Endothelial cell (in vitro differentiated cells): ENCODE measurements at regions not wholly inside any gene's neighbourhood (a gene's known extent, or its start where the extent isn't known, plus 50 kb on each side); places are given as distances from the start of the nearest gene placed in this dataset.

ENCODE experiments used
- DNase-seq: peaks from one replicate; pipeline ENCODE4 v3.0.0; 2021; ENCODE audit warnings: low spot score
- H3K27ac Mint-ChIP-seq: one replicate; pipeline ENCODE4 v1.8.0; 2021; ENCODE audit warnings: mixed read lengths, inconsistent platforms; ENCODE audit not compliant: unreplicated experiment
- H3K27me3 Mint-ChIP-seq: one replicate; pipeline ENCODE4 v1.8.0; 2021; ENCODE audit warnings: mild to moderate bottlenecking, moderate library complexity, mixed read lengths, inconsistent platforms; ENCODE audit not compliant: unreplicated experiment
- H3K36me3 Mint-ChIP-seq: one replicate; pipeline ENCODE4 v1.8.0; 2021; ENCODE audit warnings: mild to moderate bottlenecking, low read depth, mixed read lengths, inconsistent platforms; ENCODE audit not compliant: unreplicated experiment
- H3K4me1 Mint-ChIP-seq: one replicate; pipeline ENCODE4 v1.8.0; 2021; ENCODE audit warnings: mild to moderate bottlenecking, mixed read lengths, inconsistent platforms; ENCODE audit not compliant: unreplicated experiment
- H3K4me3 Mint-ChIP-seq: one replicate; pipeline ENCODE4 v1.8.0; 2021; ENCODE audit warnings: mild to moderate bottlenecking, mixed read lengths, inconsistent platforms; ENCODE audit not compliant: unreplicated experiment
- H3K9me3 Mint-ChIP-seq: one replicate; pipeline ENCODE4 v1.8.0; 2021; ENCODE audit warnings: mixed read lengths, inconsistent platforms; ENCODE audit not compliant: unreplicated experiment
- TF ChIP-seq, protein P1 (sequence below): fragments of 200-600 bp; sonication (generic); IDR thresholded peaks from one replicate; pipeline ENCODE4 v1.5.0; 2021; ENCODE audit warnings: antibody characterized with exemption; ENCODE audit not compliant: unreplicated experiment

GRCh38 chr15:70477750-70478250, 285.6 kb downstream of the UACA start:
- TF ChIP-seq, protein P1, sequence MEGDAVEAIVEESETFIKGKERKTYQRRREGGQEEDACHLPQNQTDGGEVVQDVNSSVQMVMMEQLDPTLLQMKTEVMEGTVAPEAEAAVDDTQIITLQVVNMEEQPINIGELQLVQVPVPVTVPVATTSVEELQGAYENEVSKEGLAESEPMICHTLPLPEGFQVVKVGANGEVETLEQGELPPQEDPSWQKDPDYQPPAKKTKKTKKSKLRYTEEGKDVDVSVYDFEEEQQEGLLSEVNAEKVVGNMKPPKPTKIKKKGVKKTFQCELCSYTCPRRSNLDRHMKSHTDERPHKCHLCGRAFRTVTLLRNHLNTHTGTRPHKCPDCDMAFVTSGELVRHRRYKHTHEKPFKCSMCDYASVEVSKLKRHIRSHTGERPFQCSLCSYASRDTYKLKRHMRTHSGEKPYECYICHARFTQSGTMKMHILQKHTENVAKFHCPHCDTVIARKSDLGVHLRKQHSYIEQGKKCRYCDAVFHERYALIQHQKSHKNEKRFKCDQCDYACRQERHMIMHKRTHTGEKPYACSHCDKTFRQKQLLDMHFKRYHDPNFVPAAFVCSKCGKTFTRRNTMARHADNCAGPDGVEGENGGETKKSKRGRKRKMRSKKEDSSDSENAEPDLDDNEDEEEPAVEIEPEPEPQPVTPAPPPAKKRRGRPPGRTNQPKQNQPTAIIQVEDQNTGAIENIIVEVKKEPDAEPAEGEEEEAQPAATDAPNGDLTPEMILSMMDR, result no peak
- peaks cover 7% of the 10 kb centered on the region for H3K4me1 Mint-ChIP-seq
- no peak overlapping the region for H3K27ac Mint-ChIP-seq
- peaks cover 10% of the 10 kb centered on the region for H3K27me3 Mint-ChIP-seq
- no peaks in the 10 kb centered on the region for H3K36me3 Mint-ChIP-seq
- no peaks in the 10 kb centered on the region for H3K9me3 Mint-ChIP-seq
- no peak overlapping the region for H3K4me3 Mint-ChIP-seq
- DNase-seq, result no peak

DNA sequence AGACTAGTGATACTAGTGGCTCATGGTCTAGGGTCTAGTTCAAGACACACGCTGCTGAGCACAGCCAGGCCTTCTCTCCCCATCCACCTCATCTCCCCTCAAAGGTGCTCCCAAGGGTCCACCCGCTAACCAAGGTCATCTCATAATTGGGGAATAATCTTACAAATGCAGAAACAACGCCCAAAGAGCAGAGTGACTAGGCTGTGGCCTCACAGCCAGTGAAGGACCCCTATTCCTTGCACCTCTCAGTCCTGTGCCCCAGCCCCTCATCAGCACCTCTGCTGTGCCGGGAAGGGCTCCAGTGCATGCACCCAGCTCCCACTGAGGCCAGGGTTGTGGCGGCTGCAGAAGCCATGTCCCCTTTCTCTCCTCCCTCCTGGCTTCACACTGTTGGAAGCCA, 286.9 kb downstream of the UACA start:
- H3K4me1 Mint-ChIP-seq, result no peaks in the 10 kb centered on the region
- no peaks in the 10 kb centered on the region for H3K36me3 Mint-ChIP-seq
- no peak overlapping the region for H3K4me3 Mint-ChIP-seq
- H3K27me3 Mint-ChIP-seq, result peaks cover 9% of the 10 kb centered on the region
- H3K9me3 Mint-ChIP-seq, result no peaks in the 10 kb centered on the region
- DNase-seq, result no peak
- TF ChIP-seq, protein P1, result no peak
- H3K27ac Mint-ChIP-seq, result no peak overlapping the region

GRCh38 chr15:70475921-70476320, 287.4 kb downstream of the UACA start:
- Mint-ChIP-seq H3K4me1 (no peaks in the 10 kb centered on the region), H3K27me3 (peaks cover 9% of the 10 kb centered on the region), H3K27ac (no peak overlapping the region), H3K9me3 (no peaks in the 10 kb centered on the region), H3K36me3 (no peaks in the 10 kb centered on the region), H3K4me3 (no peak overlapping the region)
- TF ChIP-seq, protein P1, result no peak
- DNase-seq, result no peak

- H3K36me3 Mint-ChIP-seq, result no peaks in the 10 kb centered on the region
- H3K9me3 Mint-ChIP-seq, result no peaks in the 10 kb centered on the region
- H3K27me3 Mint-ChIP-seq, result peaks cover 9% of the 10 kb centered on the region
- H3K27ac Mint-ChIP-seq, result no peak overlapping the region
- no peak for DNase-seq
- TF ChIP-seq, protein P1, result no peak
- no peaks in the 10 kb centered on the region for H3K4me1 Mint-ChIP-seq
- no peak overlapping the region for H3K4me3 Mint-ChIP-seq
These were observed 288.0 kb downstream of the UACA start for GRCh38 chr15:70475407-70475781.

DNA sequence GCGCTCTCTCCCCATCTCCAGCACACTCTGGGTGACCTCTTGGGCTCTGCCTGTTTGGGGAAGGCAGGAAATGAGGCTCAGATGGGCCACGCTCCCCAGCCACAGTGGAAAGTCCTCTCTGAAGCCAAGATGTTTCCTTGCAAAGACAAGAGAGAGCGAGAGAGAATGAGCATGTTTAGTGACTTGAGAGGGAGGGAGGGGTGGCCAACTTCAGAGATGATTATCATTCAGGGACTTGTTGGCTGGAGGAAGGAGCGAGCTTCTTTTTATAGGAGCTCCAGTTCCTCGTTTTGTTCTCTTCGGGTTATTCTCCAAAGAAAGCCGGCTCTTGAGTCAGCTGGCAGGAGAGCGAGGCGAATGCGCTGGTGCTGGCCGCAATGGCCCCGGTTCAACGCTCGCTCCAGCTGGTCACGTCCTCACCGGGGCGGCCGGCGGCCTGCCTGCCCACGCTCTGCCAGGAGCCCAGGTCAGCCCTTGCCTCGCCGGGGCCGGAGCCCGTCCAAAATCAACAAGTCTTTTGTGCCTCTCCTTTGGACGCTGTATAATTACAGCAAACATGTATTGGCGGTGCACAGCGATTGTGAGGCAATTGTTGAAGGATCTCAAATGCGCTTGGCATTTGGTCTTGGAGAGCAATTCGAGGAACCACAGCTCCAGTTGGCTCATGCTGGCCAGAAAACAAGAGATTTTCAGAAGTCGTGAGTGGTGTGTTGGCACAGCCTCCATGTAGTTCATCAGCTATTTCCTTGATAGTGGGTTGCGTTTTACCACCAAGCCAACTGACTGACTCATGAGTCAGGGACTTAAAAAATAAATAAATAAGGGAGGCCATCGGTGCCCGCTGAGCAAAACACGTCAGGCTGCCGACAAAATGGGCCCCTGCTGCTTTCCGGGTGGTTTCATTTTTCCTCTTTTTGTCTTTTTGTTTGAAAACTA, 288.6 kb downstream of the UACA start:
- no peak for DNase-seq
- TF ChIP-seq, protein P1, result no peak
- Mint-ChIP-seq H3K4me3 (no peak overlapping the region), H3K27ac (no peak overlapping the region), H3K36me3 (no peaks in the 10 kb centered on the region), H3K4me1 (no peaks in the 10 kb centered on the region), H3K9me3 (no peaks in the 10 kb centered on the region), H3K27me3 (peaks cover 9% of the 10 kb centered on the region)
